H9 (cell line): ENCODE measurements at regions not wholly inside any gene's neighbourhood (a gene's known extent, or its start where the extent isn't known, plus 50 kb on each side); places are given as distances from the start of the nearest gene placed in this dataset.

Experiments used
- DNase-seq: peaks from one replicate; pipeline ENCODE4 v3.0.0-alpha.2; 2017
- H2AFZ ChIP-seq: one replicate; pipeline ENCODE4 v1.6.1; 2013; ENCODE audit warnings: mild to moderate bottlenecking, low read length, control low read depth, moderate library complexity
- H2AK5ac ChIP-seq: 2 replicates; pipeline ENCODE4 v1.6.1; 2013; ENCODE audit warnings: low read length, control low read depth, mixed read lengths; ENCODE audit not compliant: insufficient read length
- H2BK120ac ChIP-seq: one replicate; pipeline ENCODE4 v1.6.1; 2013; ENCODE audit warnings: low read depth, mild to moderate bottlenecking, low read length, control low read depth, inconsistent platforms; ENCODE audit not compliant: poor library complexity, severe bottlenecking
- H2BK12ac ChIP-seq: 2 replicates; pipeline ENCODE4 v1.6.1; 2013; ENCODE audit warnings: low read length, control low read depth, mixed read lengths, low read depth; ENCODE audit not compliant: insufficient read length
- H2BK15ac ChIP-seq: 2 replicates; pipeline ENCODE4 v1.6.1; 2013; ENCODE audit warnings: low read depth, low read length, control low read depth
- H2BK20ac ChIP-seq: one replicate; pipeline ENCODE4 v1.6.1; 2013; ENCODE audit warnings: low read depth, mild to moderate bottlenecking, low read length, control low read depth, inconsistent platforms; ENCODE audit not compliant: poor library complexity, severe bottlenecking
- H2BK5ac ChIP-seq: 2 replicates; pipeline ENCODE4 v1.6.1; 2013; ENCODE audit warnings: low read length, control low read depth, mixed read lengths; ENCODE audit not compliant: insufficient read length
- H3K14ac ChIP-seq: 2 replicates; pipeline ENCODE4 v1.6.1; 2013; ENCODE audit warnings: low read length, control low read depth; ENCODE audit not compliant: insufficient read depth
- H3K18ac ChIP-seq: 2 replicates; pipeline ENCODE4 v1.6.1; 2013; ENCODE audit warnings: low read depth, mild to moderate bottlenecking, mixed read lengths, low read length, control low read depth; ENCODE audit not compliant: insufficient read length
- H3K23ac ChIP-seq: 2 replicates; pipeline ENCODE4 v1.6.1; 2013; ENCODE audit warnings: low read length, control low read depth, mixed read lengths, low read depth; ENCODE audit not compliant: insufficient read length
- H3K23me2 ChIP-seq: 2 replicates; pipeline ENCODE4 v1.6.1; 2013; ENCODE audit warnings: low read depth, mild to moderate bottlenecking, mixed read lengths, low read length, control low read depth; ENCODE audit not compliant: insufficient read length, poor library complexity, severe bottlenecking
- H3K27ac ChIP-seq: 2 replicates; pipeline ENCODE4 v1.5.1; 2013; ENCODE audit warnings: low read length, control low read depth, mixed read lengths, low read depth; ENCODE audit not compliant: insufficient read length
- H3K27me3 ChIP-seq: 2 replicates; pipeline ENCODE4 v1.6.1; 2013; ENCODE audit warnings: low read length, control low read depth, inconsistent platforms; ENCODE audit not compliant: insufficient read depth
- H3K4ac ChIP-seq: 2 replicates; pipeline ENCODE4 v1.6.1; 2013; ENCODE audit warnings: low read depth, mild to moderate bottlenecking, control low read depth, inconsistent platforms, low read length, moderate library complexity
- H3K4me1 ChIP-seq: 2 replicates; pipeline ENCODE4 v1.6.1; 2013; ENCODE audit warnings: low read length, control low read depth, inconsistent platforms; ENCODE audit not compliant: insufficient read depth
- H3K4me2 ChIP-seq: 2 replicates; pipeline ENCODE4 v1.6.1; 2013; ENCODE audit warnings: low read length, control low read depth, mixed read lengths; ENCODE audit not compliant: insufficient read length, insufficient read depth
- H3K56ac ChIP-seq: 2 replicates; pipeline ENCODE4 v1.6.1; 2013; ENCODE audit warnings: low read depth, mild to moderate bottlenecking, mixed read lengths, low read length, control low read depth; ENCODE audit not compliant: insufficient read length
- H3K79me1 ChIP-seq: 2 replicates; pipeline ENCODE4 v1.6.1; 2013; ENCODE audit warnings: low read depth, mild to moderate bottlenecking, moderate library complexity, low read length, control low read depth, inconsistent platforms; ENCODE audit not compliant: insufficient read depth, poor library complexity, severe bottlenecking
- H3K79me2 ChIP-seq: 2 replicates; pipeline ENCODE4 v1.6.1; 2013; ENCODE audit warnings: low read length, control low read depth, inconsistent platforms; ENCODE audit not compliant: insufficient read depth
- H3K9ac ChIP-seq: 2 replicates; pipeline ENCODE4 v1.6.1; 2013; ENCODE audit warnings: low read length, control low read depth, mixed read lengths; ENCODE audit not compliant: insufficient read length; ENCODE audit errors: extremely low read depth
- H3K9me3 ChIP-seq: one replicate; pipeline ENCODE4 v1.6.1; 2013; ENCODE audit warnings: low read depth, low read length, inconsistent platforms; ENCODE audit not compliant: control insufficient read depth
- H3T11ph ChIP-seq: one replicate; pipeline ENCODE4 v1.6.1; 2013; ENCODE audit warnings: mild to moderate bottlenecking, low read length, control low read depth, inconsistent platforms
- H4K20me1 ChIP-seq: one replicate; pipeline ENCODE4 v1.6.1; 2013; ENCODE audit not compliant: control insufficient read depth, insufficient read length, insufficient read depth
- H4K5ac ChIP-seq: 2 replicates; pipeline ENCODE4 v1.6.1; 2013; ENCODE audit warnings: low read depth, mild to moderate bottlenecking, mixed read lengths, low read length, control low read depth; ENCODE audit not compliant: insufficient read length
- H4K8ac ChIP-seq: replicated peaks from 2 replicates; pipeline ENCODE4 v1.6.1; 2013; ENCODE audit warnings: low read length, control low read depth, mixed read lengths, low read depth; ENCODE audit not compliant: insufficient read length
- H4K91ac ChIP-seq: 2 replicates; pipeline ENCODE4 v1.6.1; 2013; ENCODE audit warnings: low read depth, mild to moderate bottlenecking, moderate library complexity, mixed read lengths, low read length, control low read depth; ENCODE audit not compliant: insufficient read length
- H3K27ac Mint-ChIP-seq, 3 experiments: 2 replicates in 2 of 3; 3 replicates in 1 of 3; pipeline ENCODE4 v1.8.0; 2020 to 2021; ENCODE audit warnings: mixed read lengths in 3 of 3, mild to moderate bottlenecking in 1 of 3, moderate library complexity in 1 of 3
- H3K27me3 Mint-ChIP-seq: 2 replicates; pipeline ENCODE4 v1.8.0; 2021; ENCODE audit warnings: low read depth, mild to moderate bottlenecking, moderate library complexity, mixed read lengths
- H3K36me3 Mint-ChIP-seq, 3 experiments: 2 replicates in 2 of 3; 3 replicates in 1 of 3; pipeline ENCODE4 v1.8.0; 2020 to 2021; ENCODE audit warnings: low read depth in 3 of 3, mixed read lengths in 3 of 3; ENCODE audit not compliant: insufficient read depth in 1 of 3
- H3K4me1 Mint-ChIP-seq, 2 experiments: 2 replicates each; pipeline ENCODE4 v1.8.0; 2020; ENCODE audit warnings: mixed read lengths in 2 of 2
- H3K4me3 Mint-ChIP-seq, 2 experiments: 2 replicates in 1 of 2; 3 replicates in 1 of 2; pipeline ENCODE4 v1.8.0; 2020 to 2021; ENCODE audit warnings: mild to moderate bottlenecking in 2 of 2, mixed read lengths in 2 of 2, moderate library complexity in 1 of 2
- H3K9me3 Mint-ChIP-seq, 2 experiments: 2 replicates in 1 of 2; 3 replicates in 1 of 2; pipeline ENCODE4 v1.8.0; 2020; ENCODE audit warnings: mild to moderate bottlenecking in 2 of 2, mixed read lengths in 2 of 2, moderate library complexity in 1 of 2
- CTCF ChIP-seq: fragments of 200-600 bp; sonication (generic); conservative IDR thresholded peaks from 3 replicates; pipeline ENCODE4 v1.8.0; 2021; ENCODE audit warnings: antibody characterized with exemption, mild to moderate bottlenecking
- WGBS: extraction: QIAGEN DNeasy Blood & Tissue Kit; methylation state at CpG from one replicate; pipeline ENCODE4 v1.1.7; 2013; ENCODE audit warnings: missing lambda C conversion rate, low lambda C conversion rate, mixed read lengths; ENCODE audit not compliant: insufficient read length; ENCODE audit errors: extremely low coverage; 5-methylcytosine and 5-hydroxymethylcytosine counted together

DNA sequence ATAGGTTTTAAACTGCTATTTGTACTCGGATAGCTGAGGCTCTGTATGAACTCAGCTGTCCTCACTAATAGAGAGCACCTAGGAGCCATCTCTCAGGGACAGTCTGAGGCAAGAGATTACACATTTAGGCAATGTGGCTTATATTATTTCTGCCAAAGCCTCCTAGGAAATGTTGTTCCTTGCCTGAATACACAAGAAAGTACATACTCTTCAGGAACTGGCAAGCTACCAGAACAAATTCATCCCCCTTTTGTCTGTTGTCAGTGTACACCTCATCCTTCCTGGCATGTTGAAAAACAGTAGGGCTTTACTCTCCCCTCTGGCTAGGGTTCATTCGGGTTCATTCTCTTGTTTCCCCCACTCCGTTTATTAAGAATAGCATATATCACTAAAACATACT is 615.9 kb upstream of the FAT3 start:
- Histone ChIP-seq H3K23ac (no peak overlapping the region), H3K4me1 (no peaks in the 10 kb centered on the region), H4K8ac (no peak overlapping the region), H3K4me2 (no peak overlapping the region), H2BK5ac (no peak overlapping the region), H3K79me1 (no peaks in the 10 kb centered on the region), H4K5ac (no peak overlapping the region), H2BK12ac (no peak overlapping the region), H3K23me2 (no peaks in the 10 kb centered on the region), H3T11ph (no peak overlapping the region), H3K9ac (no peak overlapping the region), H3K56ac (no peak overlapping the region), H2AK5ac (no peak overlapping the region), H2BK20ac (no peak overlapping the region), H2BK15ac (no peak overlapping the region), H4K20me1 (no peaks in the 10 kb centered on the region), H2BK120ac (no peak overlapping the region), H3K18ac (no peak overlapping the region), H3K79me2 (no peaks in the 10 kb centered on the region), H2AFZ (no peak overlapping the region), H4K91ac (no peak overlapping the region), H3K27ac (no peak overlapping the region), H3K14ac (no peak overlapping the region), H3K27me3 (no peaks in the 10 kb centered on the region), H3K4ac (no peak overlapping the region), H3K9me3 (no peaks in the 10 kb centered on the region)
- DNase-seq = no peak
- no peak overlapping the region for H3K27ac Mint-ChIP-seq
- H3K4me1 Mint-ChIP-seq = no peaks in the 10 kb centered on the region
- no peaks in the 10 kb centered on the region for H3K36me3 Mint-ChIP-seq
- no peak overlapping the region for H3K4me3 Mint-ChIP-seq
- H3K9me3 Mint-ChIP-seq = no peaks in the 10 kb centered on the region
- WGBS = no CpG with 5 or more reads among the region's 3 CpGs
- no peak for TF ChIP-seq CTCF
- H3K27me3 Mint-ChIP-seq = no peaks in the 10 kb centered on the region
